Gastrocnemius medialis (tissue), 4 donors: ENCODE measurements at regions not wholly inside any gene's neighbourhood (a gene's known extent, or its start where the extent isn't known, plus 50 kb on each side); places are given as distances from the start of the nearest gene placed in this dataset.
A peak's percentile ranks its signal among the peaks of the same experiment; 100 is the strongest.

ENCODE experiments used
- ATAC-seq, 2 donors: fragments of 150-250 bp; one replicate each; pipeline ENCODE4 v1.9.1; 2016
- DNase-seq, 2 donors: peaks; one replicate each; pipeline ENCODE4 v3.0.0-alpha.2; 2019
- H3K27ac ChIP-seq, 4 donors: fragments of 200-600 bp; sonication (generic); 1 replicate in 1 of 4; 2 replicates in 3 of 4; pipeline ENCODE4 v1.5.1; 2016 to 2018; ENCODE audit warnings: mild to moderate bottlenecking in 2 of 4, moderate library complexity in 1 of 4
- H3K27me3 ChIP-seq, 3 donors: fragments of 200-600 bp; sonication (generic) in 2 of 3; 1 replicate in 1 of 3; 2 replicates in 2 of 3; pipeline versions ENCODE4 v1.5.1 to v1.6.0; 2016 to 2019; ENCODE audit warnings: mild to moderate bottlenecking in 1 of 3, moderate library complexity in 1 of 3
- H3K36me3 ChIP-seq, 2 donors: fragments of 200-600 bp; sonication (generic) in 1 of 2; one replicate each; pipeline ENCODE4 v1.5.1; 2017 to 2018
- H3K4me1 ChIP-seq, 2 donors: fragments of 200-600 bp; sonication (generic) in 1 of 2; one replicate each; pipeline ENCODE4 v1.5.1; 2016 to 2017; ENCODE audit warnings: mild to moderate bottlenecking in 2 of 2
- H3K4me3 ChIP-seq, 4 donors: fragments of 200-600 bp; sonication (generic) in 3 of 4; 1 replicate in 1 of 4; 2 replicates in 3 of 4; pipeline ENCODE4 v1.5.1; 2016 to 2019; ENCODE audit warnings: mild to moderate bottlenecking in 2 of 4
- H3K9me3 ChIP-seq, 3 donors: fragments of 200-600 bp; sonication (generic) in 2 of 3; 1 replicate in 1 of 3; 2 replicates in 2 of 3; pipeline ENCODE4 v1.5.1; 2016 to 2019
- CTCF ChIP-seq, 5 experiments: fragments of 450-650 bp in 3 of 5; fragments of 200-600 bp in 2 of 5; sonication (generic) in 2 of 5; IDR thresholded peaks in 4 of 5; conservative IDR thresholded peaks in 1 of 5; 1 replicate in 4 of 5; 2 replicates in 1 of 5; pipeline ENCODE4 v1.5.1; 2016 to 2019; ENCODE audit warnings: antibody characterized with exemption in 5 of 5, mild to moderate bottlenecking in 3 of 5, moderate library complexity in 3 of 5
- POLR2A ChIP-seq, 2 donors: fragments of 450-650 bp; IDR thresholded peaks; one replicate each; pipeline ENCODE4 v1.6.1; 2017; ENCODE audit warnings: antibody characterized with exemption in 2 of 2, mild to moderate bottlenecking in 2 of 2, moderate library complexity in 2 of 2
- in situ Hi-C, 4 donors: fragments of 200-750 bp; cut with MboI; loops; one replicate each; pipeline versions ENCODE4 v1.15.0 to v1.8.0; 2017; ENCODE audit warnings: low sequenced_read_pairs in 4 of 4
- intact Hi-C: fragments of 100-400 bp; cut with DNase I; formaldehyde crosslinking; loops from one replicate; pipeline ENCODE4 v1.15.1; 2023; ENCODE audit warnings: low total_unique reads

GRCh38 chr12:88307961-88308360 is 165.9 kb downstream of the TMTC3 start:
- no peak overlapping the region for H3K27ac ChIP-seq
- ATAC-seq: no peak
- H3K4me1 ChIP-seq: no peaks in the 10 kb centered on the region
- H3K9me3 ChIP-seq: no peaks in the 10 kb centered on the region
- no peak for DNase-seq
- in situ Hi-C loops: no loop called here
- no peaks in the 10 kb centered on the region for H3K27me3 ChIP-seq
- no peak overlapping the region for H3K4me3 ChIP-seq
- intact Hi-C loops: no loop called here
- no peaks in the 10 kb centered on the region for H3K36me3 ChIP-seq
- TF ChIP-seq CTCF (IDR thresholded peaks at IDR 0.05 in 4 of 5, conservative IDR thresholded peaks at IDR 0.05 in 1 of 5) (no peak), POLR2A (IDR thresholded peaks at IDR 0.05) (no peak)

- H3K27me3 ChIP-seq: no peaks in the 10 kb centered on the region
- in situ Hi-C loops: no loop called here
- intact Hi-C loops: no loop called here
- no peak overlapping the region for H3K4me3 ChIP-seq
- no peak overlapping the region for H3K27ac ChIP-seq
- no peaks in the 10 kb centered on the region for H3K9me3 ChIP-seq
- H3K4me1 ChIP-seq: no peaks in the 10 kb centered on the region
- ATAC-seq (no peak), DNase-seq (no peak)
- no peak for TF ChIP-seq POLR2A (IDR thresholded peaks at IDR 0.05)
- no peak for TF ChIP-seq CTCF (IDR thresholded peaks at IDR 0.05 in 4 of 5, conservative IDR thresholded peaks at IDR 0.05 in 1 of 5)
- no peaks in the 10 kb centered on the region for H3K36me3 ChIP-seq
Measured at GRCh38 chr12:88308825-88309224, 166.7 kb downstream of the TMTC3 start.

GRCh38 chr12:88309546-88309945 is 167.4 kb downstream of the TMTC3 start:
- no peak for TF ChIP-seq POLR2A (IDR thresholded peaks at IDR 0.05)
- TF ChIP-seq CTCF (IDR thresholded peaks at IDR 0.05 in 4 of 5, conservative IDR thresholded peaks at IDR 0.05 in 1 of 5): no peak
- no peaks in the 10 kb centered on the region for H3K36me3 ChIP-seq
- H3K4me3 ChIP-seq: no peak overlapping the region
- ATAC-seq: no peak
- H3K27ac ChIP-seq: peak overlapping the region in 2 of 4 donors; percentile 3 to 14
- no peak for DNase-seq
- no peaks in the 10 kb centered on the region for H3K27me3 ChIP-seq
- H3K9me3 ChIP-seq: no peaks in the 10 kb centered on the region
- H3K4me1 ChIP-seq: no peaks in the 10 kb centered on the region
- in situ Hi-C loops: no loop called here
- intact Hi-C loops: no loop called here

- DNase-seq (peak in 1 of 2 donors; percentile 41), ATAC-seq (peak; percentile 70 to 80)
- no peak overlapping the region for H3K4me3 ChIP-seq
- no peaks in the 10 kb centered on the region for H3K36me3 ChIP-seq
- no peaks in the 10 kb centered on the region for H3K27me3 ChIP-seq
- H3K4me1 ChIP-seq: no peaks in the 10 kb centered on the region
- in situ Hi-C loops (no loop called here), intact Hi-C loops (no loop called here)
- H3K27ac ChIP-seq: peak overlapping the region in 2 of 4 donors; percentile 3 to 14
- TF ChIP-seq CTCF (IDR thresholded peaks at IDR 0.05 in 4 of 5, conservative IDR thresholded peaks at IDR 0.05 in 1 of 5): no peak
- no peaks in the 10 kb centered on the region for H3K9me3 ChIP-seq
Measured at GRCh38 chr12:88310069-88310468, 168.0 kb downstream of the TMTC3 start.

- no peaks in the 10 kb centered on the region for H3K9me3 ChIP-seq
- ATAC-seq: peak in 1 of 2 donors; percentile 44
- no peaks in the 10 kb centered on the region for H3K4me1 ChIP-seq
- no peaks in the 10 kb centered on the region for H3K27me3 ChIP-seq
- no peak overlapping the region for H3K4me3 ChIP-seq
- in situ Hi-C loops: no loop called here
- intact Hi-C loops: no loop called here
- peak overlapping the region in 1 of 4 donors; percentile 33 for H3K27ac ChIP-seq
- peak in 1 of 2 donors; percentile 28 for DNase-seq
- no peaks in the 10 kb centered on the region for H3K36me3 ChIP-seq
- TF ChIP-seq CTCF (IDR thresholded peaks at IDR 0.05 in 4 of 5, conservative IDR thresholded peaks at IDR 0.05 in 1 of 5) (no peak), POLR2A (IDR thresholded peaks at IDR 0.05) (no peak)
Measured at GRCh38 chr12:88310666-88311065, 168.6 kb downstream of the TMTC3 start.
